Activated CD8-positive, alpha-beta T cell treated with anti-CD3 and anti-CD28 coated beads, Interleukin-2, amount 10 ng/mL, durations not matched to agents 7 days and 5 days (primary cell): ENCODE measurements at regions not wholly inside any gene's neighbourhood (a gene's known extent, or its start where the extent isn't known, plus 50 kb on each side); places are given as distances from the start of the nearest gene placed in this dataset.
A peak's percentile ranks its signal among the peaks of the same experiment; 100 is the strongest.

Source experiments
- ATAC-seq: fragments of 150-1000 bp; cut with Tn5 transposase; one replicate; pipeline ENCODE4 v1.10.0; 2021; ENCODE audit warnings: moderate library complexity
- CTCF ChIA-PET: fragments of 350-600 bp; sonication (Branson Sonifier 250); formaldehyde crosslinking; loops from one replicate; lab custom pipeline; 2021; ENCODE audit warnings: antibody characterized with exemption; lab: Charles Lee
- POLR2A ChIA-PET: fragments of 350-600 bp; sonication (Branson Sonifier 250); formaldehyde crosslinking; loops from one replicate; lab custom pipeline; 2021; ENCODE audit warnings: antibody characterized with exemption; lab: Charles Lee
- DNase-seq: peaks from one replicate; pipeline ENCODE4 v3.0.0-alpha.2; 2020
- H3K27ac Mint-ChIP-seq: one replicate; pipeline ENCODE4 v1.8.0; 2021; ENCODE audit warnings: mild to moderate bottlenecking, mixed read lengths
- H3K27me3 Mint-ChIP-seq: one replicate; pipeline ENCODE4 v1.8.0; 2021; ENCODE audit warnings: low read depth, mixed read lengths
- H3K36me3 Mint-ChIP-seq: one replicate; pipeline ENCODE4 v1.8.0; 2021; ENCODE audit warnings: low read depth, mixed read lengths
- H3K4me1 Mint-ChIP-seq: one replicate; pipeline ENCODE4 v1.8.0; 2021; ENCODE audit warnings: low read depth, mixed read lengths
- H3K4me3 Mint-ChIP-seq: one replicate; pipeline ENCODE4 v1.8.0; 2021; ENCODE audit warnings: mild to moderate bottlenecking, mixed read lengths
- H3K9me3 Mint-ChIP-seq: one replicate; pipeline ENCODE4 v1.8.0; 2022; ENCODE audit warnings: mixed read lengths; ENCODE audit not compliant: insufficient read depth

DNA sequence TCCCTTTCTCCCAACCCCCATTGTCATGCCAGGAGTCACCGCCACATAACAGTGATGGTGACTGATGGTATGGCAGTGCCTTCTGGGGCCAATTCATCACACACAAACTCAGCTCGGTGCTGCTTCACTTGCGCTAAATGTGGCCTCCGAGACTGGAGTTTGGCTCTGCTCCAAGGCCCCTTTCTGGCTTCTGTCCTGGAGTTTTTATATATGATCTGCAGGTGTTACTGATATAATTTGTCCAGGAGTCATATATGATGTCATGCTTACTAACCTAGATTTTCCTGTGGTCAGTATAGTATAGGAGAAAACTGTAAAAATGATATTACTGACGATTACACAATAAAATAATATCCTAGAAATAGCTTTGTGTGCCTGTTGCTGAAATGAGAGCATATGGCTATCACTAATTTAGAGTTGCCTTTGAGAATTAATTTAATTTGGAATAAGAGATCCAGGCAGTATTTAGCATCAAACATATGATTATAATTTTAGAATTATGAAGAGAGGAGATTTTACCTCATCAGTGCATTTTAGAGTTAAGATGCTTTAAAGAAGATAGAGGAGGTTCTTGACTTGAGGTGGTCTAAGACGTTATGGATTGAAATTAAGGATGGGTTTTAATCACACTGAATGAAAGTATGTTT is 334.1 kb upstream of the CD180 start:
- CTCF ChIA-PET, result no interaction called here
- H3K9me3 Mint-ChIP-seq, result peaks cover 6% of the 10 kb centered on the region
- POLR2A ChIA-PET, result no interaction called here
- no peaks in the 10 kb centered on the region for H3K27me3 Mint-ChIP-seq
- no peak overlapping the region for H3K27ac Mint-ChIP-seq
- H3K36me3 Mint-ChIP-seq, result peaks cover 4% of the 10 kb centered on the region
- no peak overlapping the region for H3K4me3 Mint-ChIP-seq
- H3K4me1 Mint-ChIP-seq, result no peaks in the 10 kb centered on the region
- DNase-seq, result no peak
- ATAC-seq, result no peak

GRCh38 chr5:67528953-67529352 is 332.4 kb upstream of the CD180 start:
- Mint-ChIP-seq H3K4me3 (no peak overlapping the region), H3K27ac (no peak overlapping the region), H3K9me3 (peaks cover 8% of the 10 kb centered on the region), H3K36me3 (peaks cover 4% of the 10 kb centered on the region), H3K27me3 (no peaks in the 10 kb centered on the region), H3K4me1 (no peaks in the 10 kb centered on the region)
- ATAC-seq (no peak), DNase-seq (no peak)
- CTCF ChIA-PET, result no interaction called here
- POLR2A ChIA-PET, result no interaction called here

DNA sequence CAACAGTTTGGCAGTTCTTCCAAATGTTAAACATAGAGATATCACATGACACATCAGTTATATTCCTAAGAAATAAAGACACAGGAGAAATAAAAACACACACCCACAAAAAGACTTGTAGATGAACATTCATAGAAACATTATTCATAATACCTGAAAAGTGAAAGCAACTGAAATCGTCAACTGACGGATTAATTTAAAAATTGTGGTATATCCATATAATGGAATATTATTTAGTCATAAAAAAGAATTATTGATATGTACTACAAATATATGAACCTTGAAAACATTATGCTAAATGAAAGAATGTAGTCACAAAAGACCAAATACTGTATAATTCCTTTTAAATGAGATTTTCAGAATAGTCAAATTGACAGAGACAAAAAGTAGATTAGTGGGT is 330.2 kb upstream of the CD180 start:
- Mint-ChIP-seq H3K4me1 (no peaks in the 10 kb centered on the region), H3K27ac (no peak overlapping the region), H3K9me3 (peaks cover 8% of the 10 kb centered on the region), H3K36me3 (peaks cover 7% of the 10 kb centered on the region), H3K4me3 (no peak overlapping the region), H3K27me3 (no peaks in the 10 kb centered on the region)
- no peak for ATAC-seq
- ChIA-PET CTCF (no interaction called here), POLR2A (no interaction called here)
- no peak for DNase-seq

DNA sequence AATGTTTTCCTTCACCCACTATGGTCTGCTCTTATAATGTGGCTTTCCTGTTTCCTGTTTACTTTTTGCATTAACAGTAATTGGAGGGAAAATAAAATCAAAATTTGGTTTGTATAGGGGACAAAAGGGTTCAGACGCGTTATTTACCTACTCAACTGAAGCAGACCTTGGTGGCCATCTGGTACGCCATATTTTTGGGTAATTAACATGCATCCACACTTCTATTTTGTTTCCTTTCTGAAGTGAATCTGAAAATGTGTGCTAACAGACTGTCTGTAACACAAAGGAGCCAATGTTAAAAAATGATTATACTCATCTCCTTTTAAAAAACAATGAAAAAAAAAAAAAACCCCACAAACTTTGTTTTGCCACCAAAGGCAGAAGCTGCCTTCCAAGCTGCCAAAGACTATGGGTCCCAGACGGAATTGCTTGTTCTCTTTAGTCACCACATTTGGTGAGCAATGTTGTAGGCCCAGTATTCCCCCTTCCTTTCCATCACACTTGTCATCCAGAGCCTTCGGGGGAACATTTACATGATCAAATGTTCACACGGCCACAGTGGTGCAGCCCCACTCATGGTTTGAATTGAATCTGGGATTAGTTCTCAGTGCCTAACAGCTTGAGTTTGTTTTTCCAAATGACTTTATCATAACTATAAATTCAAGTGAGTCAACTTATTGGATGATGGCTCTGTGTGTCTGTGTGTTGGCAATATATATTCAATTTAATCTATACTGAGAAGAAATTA is 323.7 kb upstream of the CD180 start:
- Mint-ChIP-seq H3K4me1 (peaks cover 32% of the 10 kb centered on the region), H3K27ac (no peak overlapping the region), H3K4me3 (no peak overlapping the region)

DNA sequence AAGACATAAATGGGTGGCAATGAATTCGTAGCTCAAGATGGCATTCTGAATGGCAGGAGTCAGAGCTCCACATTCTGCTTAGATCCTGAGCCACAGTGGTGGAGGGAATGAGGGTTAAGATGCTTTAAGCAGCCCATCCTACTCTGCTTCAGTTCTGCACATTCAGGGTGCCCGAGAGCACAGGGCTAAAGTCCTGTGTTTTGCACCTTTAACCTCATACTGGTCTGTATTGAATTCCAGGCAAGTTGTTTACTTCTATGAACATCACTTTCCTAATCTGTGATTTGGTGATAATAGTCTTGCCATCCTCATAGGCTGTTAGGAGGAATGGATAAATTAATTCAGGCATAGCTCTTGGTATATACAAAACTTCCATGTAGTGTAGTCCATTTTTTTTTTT is 321.6 kb upstream of the CD180 start:
- ChIA-PET CTCF (no interaction called here), POLR2A (no interaction called here)
- Mint-ChIP-seq H3K4me1 (peaks cover 54% of the 10 kb centered on the region), H3K9me3 (peaks cover 9% of the 10 kb centered on the region), H3K27me3 (peaks cover 3% of the 10 kb centered on the region), H3K4me3 (no peak overlapping the region), H3K27ac (no peak overlapping the region), H3K36me3 (peaks cover 20% of the 10 kb centered on the region)
- DNase-seq (no peak), ATAC-seq (no peak)

More for the DNA sequence above, 323.7 kb upstream of the CD180 start:
- CTCF ChIA-PET, result no interaction called here
- peaks cover 3% of the 10 kb centered on the region for H3K27me3 Mint-ChIP-seq
- ATAC-seq (no peak), DNase-seq (no peak)
- POLR2A ChIA-PET, result no interaction called here
- H3K9me3 Mint-ChIP-seq, result peaks cover 3% of the 10 kb centered on the region
- H3K36me3 Mint-ChIP-seq, result peaks cover 12% of the 10 kb centered on the region

- H3K9me3 Mint-ChIP-seq, result peaks cover 9% of the 10 kb centered on the region
- no peak overlapping the region for H3K27ac Mint-ChIP-seq
- peaks cover 3% of the 10 kb centered on the region for H3K27me3 Mint-ChIP-seq
- peaks cover 21% of the 10 kb centered on the region for H3K36me3 Mint-ChIP-seq
- ATAC-seq (no peak), DNase-seq (no peak)
- POLR2A ChIA-PET, result no interaction called here
- CTCF ChIA-PET, result no interaction called here
- H3K4me1 Mint-ChIP-seq, result peaks cover 56% of the 10 kb centered on the region
- no peak overlapping the region for H3K4me3 Mint-ChIP-seq
These were observed 320.5 kb upstream of the CD180 start for GRCh38 chr5:67516948-67517565.

- peak; percentile 33 for DNase-seq
- POLR2A ChIA-PET, result no interaction called here
- H3K4me1 Mint-ChIP-seq, result peaks cover 58% of the 10 kb centered on the region
These were observed 319.2 kb upstream of the CD180 start for GRCh38 chr5:67515762-67516161.

DNA sequence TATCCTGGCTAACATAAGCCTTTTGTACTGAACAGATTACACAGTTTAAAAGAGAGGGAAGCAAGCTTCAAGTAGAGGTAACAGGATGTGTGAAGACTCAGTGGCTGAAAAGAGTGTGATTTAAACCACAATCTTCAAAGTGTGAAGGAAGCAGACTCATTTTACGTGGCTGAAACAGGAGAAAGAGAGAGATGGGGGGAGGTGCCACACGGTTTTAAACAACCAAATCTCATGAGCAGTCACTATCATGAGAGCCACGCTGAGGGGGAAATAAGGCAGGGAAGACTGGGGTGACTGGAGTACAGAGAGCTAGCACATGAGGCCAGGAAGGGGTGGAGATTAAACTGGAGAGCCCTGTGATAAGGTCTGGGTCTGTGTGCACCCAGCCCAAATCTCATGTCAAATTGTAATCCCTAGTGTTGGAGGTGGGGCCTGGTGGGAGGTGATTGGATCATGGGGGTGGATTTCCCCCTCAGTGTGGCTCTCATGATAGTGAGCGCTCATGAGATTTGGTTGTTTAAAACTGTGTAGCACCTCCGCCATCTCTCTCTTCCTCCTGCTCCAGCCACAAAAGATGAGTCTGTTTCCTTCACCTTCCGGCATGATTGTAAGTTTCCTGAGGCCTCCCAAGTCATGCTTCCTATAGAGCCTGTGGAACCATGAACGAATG is 318.6 kb upstream of the CD180 start:
- Mint-ChIP-seq H3K4me3 (peak overlapping the region; percentile 39), H3K27me3 (peaks cover 3% of the 10 kb centered on the region), H3K27ac (peak overlapping the region; percentile 92), H3K4me1 (peaks cover 59% of the 10 kb centered on the region), H3K36me3 (peaks cover 26% of the 10 kb centered on the region), H3K9me3 (peaks cover 11% of the 10 kb centered on the region)
- CTCF ChIA-PET, result interaction anchor here (1.0 kb wide), 2 partner anchors 17 to 21 kb away, joined by 4 read pairs; no protein-coding TSS in a partner anchor
- DNase-seq (peak; percentile 78), ATAC-seq (peak; percentile 88)
- POLR2A ChIA-PET, result no interaction called here

More at GRCh38 chr5:67515762-67516161, 319.2 kb upstream of the CD180 start:
- H3K27ac Mint-ChIP-seq, result peak overlapping the region; percentile 92
- H3K9me3 Mint-ChIP-seq, result peaks cover 9% of the 10 kb centered on the region
- peak overlapping the region; percentile 15 for H3K4me3 Mint-ChIP-seq
- peak; percentile 32 for ATAC-seq
- peaks cover 3% of the 10 kb centered on the region for H3K27me3 Mint-ChIP-seq
- CTCF ChIA-PET, result no interaction called here
- H3K36me3 Mint-ChIP-seq, result peaks cover 22% of the 10 kb centered on the region

DNA sequence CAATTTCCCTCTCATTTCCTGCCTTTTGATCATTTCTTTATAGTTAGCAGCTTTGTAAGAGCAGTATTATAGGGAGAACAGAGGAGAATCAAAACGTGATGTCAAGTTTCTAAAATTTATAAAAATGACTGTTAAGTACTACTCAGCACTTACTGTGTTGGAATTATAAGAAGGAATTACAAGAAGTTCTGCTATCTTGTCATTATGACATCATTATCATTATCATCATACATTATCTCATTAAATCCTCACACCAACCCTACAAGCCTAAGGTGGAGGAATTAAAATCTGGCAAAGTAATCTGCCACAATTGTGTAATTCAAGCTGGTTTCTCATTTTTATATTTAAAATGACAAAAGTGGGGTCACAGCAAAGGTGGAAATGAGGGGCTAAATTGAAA is 316.2 kb upstream of the CD180 start:
- POLR2A ChIA-PET, result no interaction called here
- no peak overlapping the region for H3K27ac Mint-ChIP-seq
- peaks cover 30% of the 10 kb centered on the region for H3K36me3 Mint-ChIP-seq
- DNase-seq, result no peak
- peaks cover 3% of the 10 kb centered on the region for H3K27me3 Mint-ChIP-seq
- CTCF ChIA-PET, result no interaction called here
- H3K4me1 Mint-ChIP-seq, result peaks cover 56% of the 10 kb centered on the region
- no peak overlapping the region for H3K4me3 Mint-ChIP-seq
- H3K9me3 Mint-ChIP-seq, result peaks cover 11% of the 10 kb centered on the region
- ATAC-seq, result no peak

GRCh38 chr5:67511911-67512310 is 315.3 kb upstream of the CD180 start:
- no peak for DNase-seq
- ChIA-PET CTCF (no interaction called here), POLR2A (no interaction called here)
- Mint-ChIP-seq H3K9me3 (peaks cover 11% of the 10 kb centered on the region), H3K36me3 (peaks cover 25% of the 10 kb centered on the region), H3K4me3 (no peak overlapping the region), H3K4me1 (peaks cover 53% of the 10 kb centered on the region), H3K27me3 (no peaks in the 10 kb centered on the region), H3K27ac (no peak overlapping the region)
- ATAC-seq, result no peak

- DNase-seq (no peak), ATAC-seq (no peak)
- Mint-ChIP-seq H3K9me3 (peaks cover 11% of the 10 kb centered on the region), H3K27me3 (no peaks in the 10 kb centered on the region), H3K36me3 (peaks cover 21% of the 10 kb centered on the region), H3K4me3 (no peak overlapping the region), H3K27ac (no peak overlapping the region), H3K4me1 (peaks cover 37% of the 10 kb centered on the region)
- ChIA-PET POLR2A (no interaction called here), CTCF (no interaction called here)
These were observed 313.6 kb upstream of the CD180 start for GRCh38 chr5:67510204-67510603.
